ENCODE measurements at regions not wholly inside any gene's neighbourhood (a gene's known extent, or its start where the extent isn't known, plus 50 kb on each side); places are given as distances from the start of the nearest gene placed in this dataset.

DNA sequence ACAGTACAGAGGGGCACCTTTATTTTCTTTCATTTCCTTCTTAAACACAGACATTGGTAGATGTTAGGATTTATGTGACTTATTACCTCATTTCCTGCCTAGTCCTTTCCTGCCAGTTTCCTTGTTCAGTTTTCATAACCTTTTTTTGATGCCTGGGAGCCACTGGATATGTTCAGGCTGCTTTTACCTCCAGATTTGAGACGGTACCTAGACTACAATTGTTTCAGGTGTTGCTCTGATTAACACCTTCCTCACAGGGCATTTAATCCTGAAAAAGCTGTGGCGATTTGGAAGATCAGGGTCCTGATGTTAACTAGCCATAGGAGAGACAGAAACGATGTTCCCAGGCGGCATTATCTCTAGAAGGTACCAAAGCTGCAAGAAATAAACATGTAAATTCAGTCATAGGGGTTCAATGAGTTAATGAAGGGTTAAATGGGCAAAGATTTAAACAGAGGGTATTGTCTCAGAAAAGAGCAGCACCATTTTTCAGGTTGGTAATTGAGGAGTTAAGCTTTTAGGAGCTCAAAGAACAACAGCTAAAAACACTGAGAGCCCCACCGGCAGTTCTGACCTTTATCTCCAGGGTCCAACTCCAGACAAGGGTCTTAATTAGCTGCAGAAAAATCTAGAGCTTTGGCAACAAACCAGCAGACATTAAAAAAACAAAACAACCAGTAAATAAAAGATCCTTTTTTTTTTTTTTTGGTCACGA, 93.3 kb downstream of the HRH4 start:
- Histone ChIP-seq H2BK5ac (ENCODE audit: low read length) (no peak overlapping the region), H3K9ac (ENCODE audit: low read depth, low read length, poor library complexity) (no peak overlapping the region), H3K9me3 (replicated peaks in 1 of 2; ENCODE audit: control insufficient read depth in 2 of 2, insufficient read depth in 1 of 2, low read depth in 1 of 2, low read length in 2 of 2) (no peaks in the 10 kb centered on the region), H3K36me3 (replicated peaks in 1 of 2; ENCODE audit: control insufficient read depth in 2 of 2, insufficient read depth in 2 of 2, low read length in 2 of 2) (no peaks in the 10 kb centered on the region), H2BK12ac (ENCODE audit: low read length) (no peak overlapping the region), H3K14ac (ENCODE audit: low read length) (no peak overlapping the region), H3K27me3 (ENCODE audit: control insufficient read depth in 3 of 3, insufficient read depth in 3 of 3, low read depth in 1 of 3, low read length in 3 of 3) (peaks cover 0 to 2% (median 0%) of the 10 kb centered on the region in 3 experiments), H4K8ac (ENCODE audit: low read depth, low read length) (no peak overlapping the region), H3K4ac (ENCODE audit: low read length) (no peak overlapping the region), H3K18ac (ENCODE audit: low read length) (no peak overlapping the region), H3K4me1 (ENCODE audit: control insufficient read depth in 2 of 2, insufficient read depth in 1 of 2, low read depth in 1 of 2, low read length in 2 of 2) (peaks cover 0 to 9% of the 10 kb centered on the region in 2 donors), H3K23ac (ENCODE audit: low read depth, low read length, poor library complexity) (no peak overlapping the region), H2AK5ac (ENCODE audit: low read depth, low read length) (no peak overlapping the region), H2AFZ (ENCODE audit: low read length) (no peak overlapping the region), H3K79me1 (ENCODE audit: low read depth, low read length) (no peaks in the 10 kb centered on the region), H2BK15ac (ENCODE audit: low read length) (no peak overlapping the region), H4K91ac (ENCODE audit: low read depth, low read length, poor library complexity) (no peak overlapping the region), H3K27ac (replicated peaks; ENCODE audit: low read length) (no peak overlapping the region), H3K4me2 (ENCODE audit: insufficient read depth, low read length, poor library complexity, severe bottlenecking) (no peak overlapping the region), H3K4me3 (ENCODE audit: low read length in 2 of 2) (no peak overlapping the region), H2BK120ac (ENCODE audit: low read depth, low read length) (no peak overlapping the region)
- no CpG with 5 or more reads among the region's 6 CpGs for WGBS, 2 donors (ENCODE audit: extremely low coverage in 2 of 2, insufficient read length in 2 of 2, insufficient replicate concordance in 1 of 2)
- DNase-seq (ENCODE audit: low spot score): no peak

GRCh38 chr18:24558403-24558802, 98.0 kb downstream of the HRH4 start:
- no peaks in the 10 kb centered on the region for H3K36me3 ChIP-seq (replicated peaks in 1 of 2; ENCODE audit: control insufficient read depth in 2 of 2, insufficient read depth in 2 of 2, low read length in 2 of 2)
- no peaks in the 10 kb centered on the region for H3K27me3 ChIP-seq (ENCODE audit: control insufficient read depth in 3 of 3, insufficient read depth in 3 of 3, low read depth in 1 of 3, low read length in 3 of 3)
- H2BK15ac ChIP-seq (ENCODE audit: low read length): no peak overlapping the region
- no peak overlapping the region for H3K4me2 ChIP-seq (ENCODE audit: insufficient read depth, low read length, poor library complexity, severe bottlenecking)
- no peak overlapping the region for H3K23ac ChIP-seq (ENCODE audit: low read depth, low read length, poor library complexity)
- H2BK120ac ChIP-seq (ENCODE audit: low read depth, low read length): no peak overlapping the region
- H3K4ac ChIP-seq (ENCODE audit: low read length): no peak overlapping the region
- H4K91ac ChIP-seq (ENCODE audit: low read depth, low read length, poor library complexity): peak overlapping the region; percentile 31
- no peak for DNase-seq (ENCODE audit: low spot score)
- H3K9me3 ChIP-seq (replicated peaks in 1 of 2; ENCODE audit: control insufficient read depth in 2 of 2, insufficient read depth in 1 of 2, low read depth in 1 of 2, low read length in 2 of 2): no peaks in the 10 kb centered on the region
- H2AK5ac ChIP-seq (ENCODE audit: low read depth, low read length): no peak overlapping the region
- H2AFZ ChIP-seq (ENCODE audit: low read length): no peak overlapping the region
- no peak overlapping the region for H4K8ac ChIP-seq (ENCODE audit: low read depth, low read length)
- no peak overlapping the region for H3K9ac ChIP-seq (ENCODE audit: low read depth, low read length, poor library complexity)
- peaks cover 0 to 20% of the 10 kb centered on the region in 2 donors for H3K4me1 ChIP-seq (ENCODE audit: control insufficient read depth in 2 of 2, insufficient read depth in 1 of 2, low read depth in 1 of 2, low read length in 2 of 2)
- no peak overlapping the region for H3K4me3 ChIP-seq (ENCODE audit: low read length in 2 of 2)
- H3K18ac ChIP-seq (ENCODE audit: low read length): peak overlapping the region; percentile 60
- H2BK12ac ChIP-seq (ENCODE audit: low read length): no peak overlapping the region
- WGBS, 2 donors (ENCODE audit: extremely low coverage in 2 of 2, insufficient read length in 2 of 2, insufficient replicate concordance in 1 of 2): no CpG with 5 or more reads among the region's 7 CpGs
- no peak overlapping the region for H3K27ac ChIP-seq (replicated peaks; ENCODE audit: low read length)
- H3K79me1 ChIP-seq (ENCODE audit: low read depth, low read length): no peaks in the 10 kb centered on the region
- no peak overlapping the region for H2BK5ac ChIP-seq (ENCODE audit: low read length)
- no peak overlapping the region for H3K14ac ChIP-seq (ENCODE audit: low read length)

- Histone ChIP-seq H3K9ac (ENCODE audit: low read depth, low read length, poor library complexity) (no peak overlapping the region), H4K91ac (ENCODE audit: low read depth, low read length, poor library complexity) (no peak overlapping the region), H3K4me2 (ENCODE audit: insufficient read depth, low read length, poor library complexity, severe bottlenecking) (no peak overlapping the region), H2BK12ac (ENCODE audit: low read length) (no peak overlapping the region), H3K79me1 (ENCODE audit: low read depth, low read length) (no peaks in the 10 kb centered on the region), H3K23ac (ENCODE audit: low read depth, low read length, poor library complexity) (no peak overlapping the region), H3K4me3 (ENCODE audit: low read length in 2 of 2) (no peak overlapping the region), H2BK15ac (ENCODE audit: low read length) (no peak overlapping the region), H2AFZ (ENCODE audit: low read length) (no peak overlapping the region), H2BK120ac (ENCODE audit: low read depth, low read length) (no peak overlapping the region), H3K9me3 (replicated peaks in 1 of 2; ENCODE audit: control insufficient read depth in 2 of 2, insufficient read depth in 1 of 2, low read depth in 1 of 2, low read length in 2 of 2) (no peaks in the 10 kb centered on the region), H2BK5ac (ENCODE audit: low read length) (no peak overlapping the region), H3K14ac (ENCODE audit: low read length) (no peak overlapping the region), H3K36me3 (replicated peaks in 1 of 2; ENCODE audit: control insufficient read depth in 2 of 2, insufficient read depth in 2 of 2, low read length in 2 of 2) (no peaks in the 10 kb centered on the region), H3K27me3 (ENCODE audit: control insufficient read depth in 3 of 3, insufficient read depth in 3 of 3, low read depth in 1 of 3, low read length in 3 of 3) (no peaks in the 10 kb centered on the region), H4K8ac (ENCODE audit: low read depth, low read length) (no peak overlapping the region), H3K4ac (ENCODE audit: low read length) (no peak overlapping the region), H2AK5ac (ENCODE audit: low read depth, low read length) (no peak overlapping the region), H3K27ac (replicated peaks; ENCODE audit: low read length) (no peak overlapping the region), H3K18ac (ENCODE audit: low read length) (no peak overlapping the region), H3K4me1 (ENCODE audit: control insufficient read depth in 2 of 2, insufficient read depth in 1 of 2, low read depth in 1 of 2, low read length in 2 of 2) (peaks cover 0 to 17% of the 10 kb centered on the region in 2 donors)
- WGBS, 2 donors (ENCODE audit: extremely low coverage in 2 of 2, insufficient read length in 2 of 2, insufficient replicate concordance in 1 of 2): no CpG with 5 or more reads among the region's 4 CpGs
- no peak for DNase-seq (ENCODE audit: low spot score)
These were observed 99.1 kb downstream of the HRH4 start for GRCh38 chr18:24559526-24559925.

- Histone ChIP-seq H3K14ac (ENCODE audit: low read length) (no peak overlapping the region), H3K27me3 (ENCODE audit: control insufficient read depth in 3 of 3, insufficient read depth in 3 of 3, low read depth in 1 of 3, low read length in 3 of 3) (no peaks in the 10 kb centered on the region), H3K36me3 (replicated peaks in 1 of 2; ENCODE audit: control insufficient read depth in 2 of 2, insufficient read depth in 2 of 2, low read length in 2 of 2) (no peaks in the 10 kb centered on the region), H3K4me1 (ENCODE audit: control insufficient read depth in 2 of 2, insufficient read depth in 1 of 2, low read depth in 1 of 2, low read length in 2 of 2) (peaks cover 0 to 17% of the 10 kb centered on the region in 2 donors), H3K9me3 (replicated peaks in 1 of 2; ENCODE audit: control insufficient read depth in 2 of 2, insufficient read depth in 1 of 2, low read depth in 1 of 2, low read length in 2 of 2) (no peaks in the 10 kb centered on the region), H3K18ac (ENCODE audit: low read length) (no peak overlapping the region), H4K91ac (ENCODE audit: low read depth, low read length, poor library complexity) (no peak overlapping the region), H2BK12ac (ENCODE audit: low read length) (no peak overlapping the region), H2BK15ac (ENCODE audit: low read length) (no peak overlapping the region), H3K27ac (replicated peaks; ENCODE audit: low read length) (no peak overlapping the region), H3K4ac (ENCODE audit: low read length) (no peak overlapping the region), H3K23ac (ENCODE audit: low read depth, low read length, poor library complexity) (no peak overlapping the region), H3K4me2 (ENCODE audit: insufficient read depth, low read length, poor library complexity, severe bottlenecking) (peak overlapping the region; percentile 37), H3K4me3 (ENCODE audit: low read length in 2 of 2) (no peak overlapping the region), H2AFZ (ENCODE audit: low read length) (no peak overlapping the region), H2BK5ac (ENCODE audit: low read length) (no peak overlapping the region), H3K79me1 (ENCODE audit: low read depth, low read length) (no peaks in the 10 kb centered on the region), H3K9ac (ENCODE audit: low read depth, low read length, poor library complexity) (no peak overlapping the region), H4K8ac (ENCODE audit: low read depth, low read length) (no peak overlapping the region), H2BK120ac (ENCODE audit: low read depth, low read length) (no peak overlapping the region), H2AK5ac (ENCODE audit: low read depth, low read length) (no peak overlapping the region)
- no CpG with 5 or more reads among the region's 7 CpGs for WGBS, 2 donors (ENCODE audit: extremely low coverage in 2 of 2, insufficient read length in 2 of 2, insufficient replicate concordance in 1 of 2)
- no peak for DNase-seq (ENCODE audit: low spot score)
These were observed 100.1 kb downstream of the HRH4 start for GRCh38 chr18:24560511-24560981.
